ENCODE measurements at regions not wholly inside any gene's neighbourhood (a gene's known extent, or its start where the extent isn't known, plus 50 kb on each side); places are given as distances from the start of the nearest gene placed in this dataset.

GRCh38 chr17:71262586-71262985 lies 858.2 kb upstream of the SOX9 start:
- H3K4me3 ChIP-seq (ENCODE audit: low read length) = no peak overlapping the region
- no peak for TF ChIP-seq CTCF (IDR thresholded peaks at IDR 0.05; ENCODE audit: insufficient read depth, low read depth, low read length, missing control alignments)
- no peak for DNase-seq (ENCODE audit: low read depth)

GRCh38 chr17:71267668-71268067 lies 853.2 kb upstream of the SOX9 start:
- no peak for DNase-seq (ENCODE audit: low read depth)
- no peak overlapping the region for H3K4me3 ChIP-seq (ENCODE audit: low read length)
- no peak for TF ChIP-seq CTCF (IDR thresholded peaks at IDR 0.05; ENCODE audit: insufficient read depth, low read depth, low read length, missing control alignments)

GRCh38 chr17:71269201-71269600 lies 851.6 kb upstream of the SOX9 start:
- DNase-seq (ENCODE audit: low read depth) = no peak
- H3K4me3 ChIP-seq (ENCODE audit: low read length) = no peak overlapping the region
- TF ChIP-seq CTCF (IDR thresholded peaks at IDR 0.05; ENCODE audit: insufficient read depth, low read depth, low read length, missing control alignments) = no peak

GRCh38 chr17:71273441-71273840 lies 847.4 kb upstream of the SOX9 start:
- no peak overlapping the region for H3K4me3 ChIP-seq (ENCODE audit: low read length)
- TF ChIP-seq CTCF (IDR thresholded peaks at IDR 0.05; ENCODE audit: insufficient read depth, low read depth, low read length, missing control alignments) = no peak
- DNase-seq (ENCODE audit: low read depth) = no peak

GRCh38 chr17:71276079-71276478 lies 844.7 kb upstream of the SOX9 start:
- DNase-seq (ENCODE audit: low read depth) = peak; percentile 53
- H3K4me3 ChIP-seq (ENCODE audit: low read length) = no peak overlapping the region
- TF ChIP-seq CTCF (IDR thresholded peaks at IDR 0.05; ENCODE audit: insufficient read depth, low read depth, low read length, missing control alignments) = no peak

- TF ChIP-seq CTCF (IDR thresholded peaks at IDR 0.05; ENCODE audit: insufficient read depth, low read depth, low read length, missing control alignments) = no peak
- no peak overlapping the region for H3K4me3 ChIP-seq (ENCODE audit: low read length)
Observed at GRCh38 chr17:71283486-71283885, 837.3 kb upstream of the SOX9 start.

GRCh38 chr17:71284032-71284755 lies 836.6 kb upstream of the SOX9 start:
- H3K4me3 ChIP-seq (ENCODE audit: low read length) = no peak overlapping the region
- TF ChIP-seq CTCF (IDR thresholded peaks at IDR 0.05; ENCODE audit: insufficient read depth, low read depth, low read length, missing control alignments) = no peak
- DNase-seq (ENCODE audit: low read depth) = no peak

More at GRCh38 chr17:71283486-71283885, 837.3 kb upstream of the SOX9 start:
- no peak for DNase-seq (ENCODE audit: low read depth)
